DMS 273 (cell line): ENCODE measurements at regions not wholly inside any gene's neighbourhood (a gene's known extent, or its start where the extent isn't known, plus 50 kb on each side); places are given as distances from the start of the nearest gene placed in this dataset.

Source experiments
- DNase-seq: peaks from one replicate; lab custom pipeline; 2025; ENCODE audit not compliant: unreplicated experiment; lab: John Stamatoyannopoulos, UW

GRCh38 chr4:110289601-110290100 lies 91.2 kb upstream of the ELOVL6 start:
- DNase-seq: no peak

- DNase-seq: no peak
Measured at GRCh38 chr4:110287130-110287529, 88.7 kb upstream of the ELOVL6 start.

- no peak for DNase-seq
Measured at GRCh38 chr4:110278127-110278526, 79.7 kb upstream of the ELOVL6 start.

GRCh38 chr4:110275871-110276270 lies 77.5 kb upstream of the ELOVL6 start:
- no peak for DNase-seq

- no peak for DNase-seq
Measured at GRCh38 chr4:110271986-110272385, 73.6 kb upstream of the ELOVL6 start.

DNA sequence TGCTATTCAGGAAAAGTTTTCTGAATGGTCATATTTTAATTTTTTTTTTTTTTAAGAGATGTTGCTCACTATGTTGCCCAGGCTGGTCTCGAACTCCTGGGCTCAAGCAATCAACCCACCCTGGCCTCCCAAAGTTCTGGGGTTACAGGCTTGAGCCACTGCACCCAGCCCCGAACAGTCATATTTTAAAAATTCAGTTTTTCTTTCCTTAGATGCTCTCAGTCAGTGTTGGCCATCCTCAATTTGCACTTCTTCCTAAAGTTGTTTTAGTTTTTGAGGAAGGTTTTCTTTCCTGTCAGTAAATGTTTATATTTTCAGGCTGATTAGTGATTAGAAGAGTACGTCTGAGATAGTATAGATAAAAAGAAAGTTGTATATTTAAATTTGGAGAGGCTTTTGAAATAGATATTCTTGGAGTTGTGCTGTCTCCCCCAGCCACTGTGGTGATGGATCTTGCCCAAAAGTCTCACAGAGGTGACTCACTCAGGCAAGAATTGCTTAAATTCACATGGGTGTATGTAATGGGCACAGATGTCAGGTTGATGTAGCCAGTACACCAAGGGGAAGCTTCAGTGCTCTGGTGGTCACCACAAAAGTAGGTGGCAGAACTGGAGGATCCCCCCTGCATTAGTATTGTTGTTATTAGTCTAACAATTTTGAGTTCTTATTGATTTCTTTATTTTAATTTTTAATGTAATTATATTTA lies 72.2 kb upstream of the ELOVL6 start:
- DNase-seq: no peak

GRCh38 chr4:110268790-110269189 lies 70.4 kb upstream of the ELOVL6 start:
- DNase-seq: no peak

GRCh38 chr4:110268352-110268751 lies 69.9 kb upstream of the ELOVL6 start:
- no peak for DNase-seq

GRCh38 chr4:110266136-110266535 lies 67.7 kb upstream of the ELOVL6 start:
- no peak for DNase-seq

DNA sequence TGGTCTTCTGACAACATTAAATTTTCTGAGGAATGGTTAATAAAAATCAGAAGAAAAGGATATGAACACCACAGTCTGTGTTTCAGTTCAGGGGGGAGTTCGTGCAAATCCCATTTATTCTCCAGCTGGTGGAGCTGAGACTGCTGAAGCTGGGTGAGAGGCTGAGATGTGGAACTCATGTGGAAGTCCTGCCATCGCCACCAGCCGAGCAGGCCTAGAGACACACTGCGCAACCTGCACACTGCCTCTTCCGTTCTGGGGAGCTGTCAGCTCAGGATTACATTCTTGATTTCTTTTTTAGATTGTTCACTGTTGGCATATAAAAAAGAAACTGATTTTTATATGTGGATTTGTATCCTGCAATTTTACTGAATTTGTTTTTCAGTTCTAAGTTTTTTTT lies 66.6 kb upstream of the ELOVL6 start:
- no peak for DNase-seq

DNA sequence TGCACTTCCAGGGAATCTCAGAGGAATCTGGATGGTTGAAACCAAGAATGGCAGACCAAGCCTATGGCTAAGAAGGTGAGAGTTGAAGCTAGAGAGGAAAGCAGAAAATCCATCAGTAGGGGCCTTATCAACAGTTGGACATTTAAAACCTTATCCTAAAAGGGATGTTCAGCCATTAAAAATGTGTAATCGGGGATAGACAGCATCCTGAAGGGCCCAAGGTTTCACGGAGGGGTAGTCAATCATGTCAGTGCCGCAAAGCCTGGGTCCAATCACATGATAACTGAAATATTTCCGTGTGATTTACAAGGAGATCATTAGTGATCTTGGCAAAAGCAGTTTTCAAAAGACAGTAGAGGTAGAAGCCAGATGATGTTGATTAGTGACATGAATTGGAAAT lies 61.9 kb upstream of the ELOVL6 start:
- DNase-seq: no peak

GRCh38 chr4:110250023-110250387 lies 51.6 kb upstream of the ELOVL6 start:
- DNase-seq: no peak

DNA sequence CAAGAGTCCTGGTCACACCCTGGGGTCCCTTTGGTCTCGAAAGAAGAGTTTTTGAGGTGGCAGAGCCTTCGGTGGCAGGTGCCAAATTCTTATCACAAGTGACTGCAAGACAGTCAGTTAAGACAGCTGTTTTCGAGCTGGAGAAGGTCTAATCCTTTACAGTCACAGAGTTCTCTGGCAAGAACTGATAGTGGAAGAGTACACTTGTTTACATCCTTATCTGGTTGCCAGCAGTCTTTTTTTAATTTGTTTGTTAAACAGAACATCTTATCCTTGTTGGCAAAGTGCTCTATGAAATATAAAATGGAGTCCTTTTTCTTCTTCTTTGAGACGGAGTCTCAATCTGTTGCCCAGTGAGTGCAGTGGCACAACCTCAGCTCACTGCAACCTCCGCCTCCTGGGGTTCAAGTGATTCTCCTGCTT lies 50.4 kb upstream of the ELOVL6 start:
- no peak for DNase-seq
